ENCODE measurements at regions not wholly inside any gene's neighbourhood (a gene's known extent, or its start where the extent isn't known, plus 50 kb on each side); places are given as distances from the start of the nearest gene placed in this dataset.

DNA sequence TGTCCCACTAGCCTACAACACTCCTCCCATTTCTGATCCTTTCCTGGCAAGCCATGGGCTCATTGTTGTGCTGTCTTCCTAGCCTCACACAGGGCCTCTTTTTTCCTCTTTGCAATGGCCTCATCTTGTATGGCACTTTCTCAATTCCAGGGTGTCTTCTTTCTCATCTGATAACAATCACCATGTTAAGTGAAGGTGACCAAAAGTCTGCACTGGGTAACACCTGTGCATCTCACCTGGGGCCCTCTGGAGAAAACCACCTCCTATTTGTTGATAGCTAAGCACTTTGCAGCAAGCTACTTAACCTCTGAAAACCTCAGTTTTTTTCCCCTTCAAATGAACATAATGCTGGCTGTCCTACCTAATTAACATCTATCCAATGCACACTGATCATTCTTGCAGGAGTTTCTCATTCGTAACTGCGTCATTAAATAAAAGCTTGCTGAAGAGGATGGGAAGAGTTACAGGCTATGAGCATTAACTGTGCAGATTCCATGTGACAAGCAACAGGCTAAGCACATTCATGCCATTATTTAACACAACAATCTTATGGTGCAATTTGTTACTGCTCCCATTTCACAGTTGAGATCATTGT, 60.1 kb upstream of the STK32A start:
- no peak for DNase-seq

DNA sequence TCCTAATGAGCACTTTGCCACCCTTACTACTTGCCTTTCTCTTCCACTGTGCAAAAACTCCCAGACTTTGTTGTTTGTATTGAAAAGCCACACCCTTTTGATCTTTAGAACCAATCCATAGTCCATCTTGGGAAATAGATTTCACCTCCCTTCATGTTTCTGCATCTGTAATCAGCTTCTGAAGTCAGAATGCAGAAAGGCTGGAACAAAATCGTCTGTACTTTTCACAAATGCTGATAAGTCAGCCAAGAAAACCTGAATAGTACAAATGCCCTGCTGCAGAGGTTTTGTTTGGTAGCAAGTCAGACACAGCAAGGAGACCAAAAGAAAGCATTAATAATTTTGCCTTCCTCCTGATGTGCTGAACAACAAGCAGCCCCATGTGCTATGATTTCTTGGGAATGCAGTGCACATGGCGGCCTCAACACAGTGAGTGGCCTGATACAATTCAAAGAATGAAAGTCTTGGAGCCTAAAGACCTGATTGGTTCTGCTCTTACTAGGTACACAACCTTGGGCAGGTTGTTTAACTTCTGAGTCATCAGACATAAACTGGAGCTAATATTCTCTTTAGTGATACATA, 59.2 kb upstream of the STK32A start:
- no peak for DNase-seq

GRCh38 chr5:147176422-147176821, 58.4 kb upstream of the STK32A start:
- DNase-seq: no peak

DNA sequence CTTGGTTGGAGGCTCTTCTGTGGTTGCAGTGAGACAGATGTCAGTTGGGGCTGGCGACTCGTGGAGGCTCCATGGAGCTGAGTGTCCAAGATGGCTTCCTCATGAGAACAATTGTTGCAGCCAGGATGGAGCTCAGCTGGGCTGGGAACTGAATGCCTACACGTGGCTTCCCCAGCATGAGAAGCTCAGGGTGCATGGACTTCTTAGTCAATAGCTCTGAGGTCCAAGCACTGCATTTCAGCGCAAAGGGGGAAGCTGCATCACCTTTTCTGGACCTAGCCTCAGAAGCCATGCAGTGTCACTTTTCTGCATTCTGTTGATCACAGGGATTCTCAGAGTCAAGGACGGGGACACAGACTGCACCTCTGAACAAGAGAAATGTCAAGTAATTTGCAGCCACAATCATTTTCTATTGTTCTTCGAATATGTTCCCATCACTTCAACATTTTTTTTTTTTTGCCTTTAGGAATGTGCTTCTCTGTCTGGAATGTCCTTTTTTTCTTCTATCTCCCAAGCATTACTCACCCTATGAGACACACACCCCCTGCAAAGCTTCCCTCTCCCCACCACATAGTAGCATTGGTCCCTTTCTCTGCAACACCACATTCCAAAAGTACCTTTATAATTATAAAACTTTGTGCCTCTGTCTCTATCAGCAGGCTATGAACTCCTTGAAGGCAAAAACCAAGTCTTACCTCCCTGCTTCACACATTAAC, 57.5 kb upstream of the STK32A start:
- DNase-seq: no peak

DNA sequence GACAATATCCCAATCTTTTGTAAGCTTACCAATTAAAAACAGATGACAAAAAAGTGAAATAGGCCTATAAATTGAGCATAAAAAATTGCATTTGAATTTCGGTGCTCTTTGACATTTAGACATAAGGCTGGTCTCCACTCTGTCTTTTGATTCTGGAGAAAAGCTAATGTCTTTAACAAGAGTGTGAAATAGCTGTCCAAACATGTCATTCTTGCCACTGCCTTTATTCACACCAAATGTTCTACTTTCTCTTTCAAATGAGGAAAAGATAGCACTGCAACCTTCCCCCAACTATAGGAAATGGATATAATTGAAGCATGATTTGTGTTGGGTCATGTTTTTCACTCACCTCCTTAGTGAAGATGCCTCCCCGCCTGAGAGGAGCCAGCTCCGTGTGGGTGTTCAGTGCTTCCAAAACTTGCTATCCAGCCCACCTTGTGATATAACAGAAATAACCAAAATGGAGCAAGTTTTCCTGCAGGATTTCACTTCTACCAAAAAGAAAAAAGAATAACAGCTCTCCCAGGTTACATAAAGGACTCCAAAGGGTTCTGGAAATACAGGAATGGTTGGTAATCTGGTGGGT, 55.2 kb upstream of the STK32A start:
- no peak for DNase-seq

DNA sequence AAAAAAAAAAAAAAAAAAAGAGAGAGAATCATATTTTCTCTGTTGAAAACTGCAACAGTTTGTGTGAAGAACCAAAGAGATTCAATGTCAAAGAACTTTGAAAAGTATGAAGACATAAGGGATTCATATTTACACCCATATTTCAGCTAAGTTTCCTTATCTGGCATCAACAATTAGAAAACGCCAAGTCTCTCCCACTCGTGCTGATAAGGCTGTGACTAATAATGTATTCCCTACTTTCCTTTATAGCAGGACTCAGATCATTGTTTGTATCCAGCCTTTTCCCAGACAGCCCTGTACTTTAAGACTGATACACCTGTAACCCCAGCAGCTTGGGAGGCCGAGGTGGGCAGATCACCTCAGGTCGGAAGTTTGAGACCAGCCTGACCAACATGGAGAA, 54.1 kb upstream of the STK32A start:
- no peak for DNase-seq
